ENCODE measurements at regions not wholly inside any gene's neighbourhood (a gene's known extent, or its start where the extent isn't known, plus 50 kb on each side); places are given as distances from the start of the nearest gene placed in this dataset.

DNA sequence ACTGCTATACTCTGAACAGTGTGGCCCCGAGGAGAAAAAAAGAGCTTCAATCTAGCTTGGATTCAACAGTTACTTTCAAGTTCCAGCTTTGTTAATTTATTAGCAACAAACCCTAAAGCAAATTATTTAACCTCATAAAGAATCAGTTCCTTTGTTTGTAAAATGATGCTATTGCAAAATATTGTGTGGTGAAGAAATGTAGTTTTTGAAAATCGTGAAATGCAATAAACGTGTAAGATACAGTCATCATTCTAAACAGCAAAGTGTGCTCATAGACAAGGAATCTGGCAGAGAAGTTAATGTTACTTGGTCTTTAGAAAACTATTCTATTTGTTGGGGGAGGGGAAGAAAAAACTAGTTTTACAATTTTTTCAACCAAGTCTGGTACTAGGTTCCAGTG, 297.6 kb upstream of the ADGRL4 start:
- Histone ChIP-seq H3K79me2 (ENCODE audit: insufficient read depth, low read length) (no peaks in the 10 kb centered on the region), H2AFZ (ENCODE audit: insufficient read depth, low read depth, low read length, poor library complexity, severe bottlenecking) (no peak overlapping the region), H3K4me3 (replicated peaks in 1 of 3; ENCODE audit: low read depth in 2 of 3, low read length in 3 of 3) (no peak overlapping the region), H3K4me2 (replicated peaks; ENCODE audit: extremely low read depth, low read length, poor library complexity, severe bottlenecking) (no peak overlapping the region), H3K36me3 (replicated peaks in 1 of 2; ENCODE audit: control insufficient read depth in 1 of 2, insufficient read depth in 2 of 2, low read length in 2 of 2) (no peaks in the 10 kb centered on the region), H3K27me3 (ENCODE audit: control insufficient read depth in 2 of 2, insufficient read depth in 2 of 2, low read length in 2 of 2) (no peaks in the 10 kb centered on the region), H3K4me1 (ENCODE audit: control insufficient read depth in 1 of 2, insufficient read depth in 2 of 2, low read length in 2 of 2) (no peaks in the 10 kb centered on the region), H3K9me3 (replicated peaks in 1 of 2; ENCODE audit: control insufficient read depth in 1 of 2, insufficient read depth in 1 of 2, low read length in 2 of 2) (peaks cover 0 to 4% of the 10 kb centered on the region in 2 donors), H3K27ac (ENCODE audit: low read depth in 1 of 2, low read length in 2 of 2) (no peak overlapping the region), H3K9ac (ENCODE audit: insufficient read depth, low read length, poor library complexity, severe bottlenecking) (no peak overlapping the region), H4K20me1 (ENCODE audit: insufficient read depth, low read length) (no peaks in the 10 kb centered on the region)
- H3K27me3 Mint-ChIP-seq (ENCODE audit: low read depth in 3 of 3) = peaks cover 0 to 1% (median 1%) of the 10 kb centered on the region in 3 donors
- H3K36me3 Mint-ChIP-seq = no peaks in the 10 kb centered on the region
- peaks cover 0 to 6% (median 0%) of the 10 kb centered on the region in 7 donors for H3K9me3 Mint-ChIP-seq
- TF ChIP-seq, protein P1, sequence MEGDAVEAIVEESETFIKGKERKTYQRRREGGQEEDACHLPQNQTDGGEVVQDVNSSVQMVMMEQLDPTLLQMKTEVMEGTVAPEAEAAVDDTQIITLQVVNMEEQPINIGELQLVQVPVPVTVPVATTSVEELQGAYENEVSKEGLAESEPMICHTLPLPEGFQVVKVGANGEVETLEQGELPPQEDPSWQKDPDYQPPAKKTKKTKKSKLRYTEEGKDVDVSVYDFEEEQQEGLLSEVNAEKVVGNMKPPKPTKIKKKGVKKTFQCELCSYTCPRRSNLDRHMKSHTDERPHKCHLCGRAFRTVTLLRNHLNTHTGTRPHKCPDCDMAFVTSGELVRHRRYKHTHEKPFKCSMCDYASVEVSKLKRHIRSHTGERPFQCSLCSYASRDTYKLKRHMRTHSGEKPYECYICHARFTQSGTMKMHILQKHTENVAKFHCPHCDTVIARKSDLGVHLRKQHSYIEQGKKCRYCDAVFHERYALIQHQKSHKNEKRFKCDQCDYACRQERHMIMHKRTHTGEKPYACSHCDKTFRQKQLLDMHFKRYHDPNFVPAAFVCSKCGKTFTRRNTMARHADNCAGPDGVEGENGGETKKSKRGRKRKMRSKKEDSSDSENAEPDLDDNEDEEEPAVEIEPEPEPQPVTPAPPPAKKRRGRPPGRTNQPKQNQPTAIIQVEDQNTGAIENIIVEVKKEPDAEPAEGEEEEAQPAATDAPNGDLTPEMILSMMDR (IDR thresholded peaks at IDR 0.05) = no peak
- H3K27ac Mint-ChIP-seq = no peak overlapping the region
- DNase-seq = no peak
- intact Hi-C loops (cut with micrococcal nuclease) = no loop called here
- H3K4me3 Mint-ChIP-seq = no peak overlapping the region
- WGBS (ENCODE audit: insufficient coverage) = no CpG with 5 or more reads among the region's 3 CpGs
- no peaks in the 10 kb centered on the region for H3K4me1 Mint-ChIP-seq

DNA sequence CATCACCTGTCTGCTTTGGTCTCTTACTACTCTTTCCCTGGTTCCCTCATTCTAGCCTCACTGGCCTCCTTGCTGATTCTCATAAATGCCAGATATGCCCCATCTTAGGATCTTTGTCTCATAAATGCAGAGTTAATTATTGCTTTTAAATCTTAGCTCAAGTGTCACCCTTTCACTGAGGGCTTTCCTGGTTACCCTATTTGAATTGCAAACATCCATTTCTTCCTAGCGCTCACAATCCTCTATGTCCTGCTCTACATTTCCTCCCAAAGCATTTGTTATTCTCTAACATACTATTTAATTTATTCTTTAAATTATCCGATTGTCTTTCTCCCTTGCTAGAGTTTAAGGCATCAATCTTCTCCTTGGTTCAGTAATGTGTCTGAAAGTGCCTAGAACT, 296.5 kb upstream of the ADGRL4 start:
- H3K27me3 Mint-ChIP-seq (ENCODE audit: low read depth in 3 of 3) = peaks cover 0 to 1% (median 1%) of the 10 kb centered on the region in 3 donors
- H3K36me3 Mint-ChIP-seq = no peaks in the 10 kb centered on the region
- TF ChIP-seq, protein P1 (IDR thresholded peaks at IDR 0.05) = no peak
- no peak overlapping the region for H3K9ac ChIP-seq (ENCODE audit: insufficient read depth, low read length, poor library complexity, severe bottlenecking)
- H3K4me3 ChIP-seq (replicated peaks in 1 of 3; ENCODE audit: low read depth in 2 of 3, low read length in 3 of 3) = no peak overlapping the region
- no peak overlapping the region for H3K27ac Mint-ChIP-seq
- peaks cover 0 to 6% (median 0%) of the 10 kb centered on the region in 7 donors for H3K9me3 Mint-ChIP-seq
- no peaks in the 10 kb centered on the region for H3K27me3 ChIP-seq (ENCODE audit: control insufficient read depth in 2 of 2, insufficient read depth in 2 of 2, low read length in 2 of 2)
- no peaks in the 10 kb centered on the region for H3K79me2 ChIP-seq (ENCODE audit: insufficient read depth, low read length)
- H3K36me3 ChIP-seq (replicated peaks in 1 of 2; ENCODE audit: control insufficient read depth in 1 of 2, insufficient read depth in 2 of 2, low read length in 2 of 2) = no peaks in the 10 kb centered on the region
- DNase-seq = no peak
- H3K4me2 ChIP-seq (replicated peaks; ENCODE audit: extremely low read depth, low read length, poor library complexity, severe bottlenecking) = no peak overlapping the region
- H3K4me1 Mint-ChIP-seq = no peaks in the 10 kb centered on the region
- H2AFZ ChIP-seq (ENCODE audit: insufficient read depth, low read depth, low read length, poor library complexity, severe bottlenecking) = no peak overlapping the region
- H3K4me1 ChIP-seq (ENCODE audit: control insufficient read depth in 1 of 2, insufficient read depth in 2 of 2, low read length in 2 of 2) = no peaks in the 10 kb centered on the region
- intact Hi-C loops (cut with micrococcal nuclease) = no loop called here
- H3K4me3 Mint-ChIP-seq = no peak overlapping the region
- H4K20me1 ChIP-seq (ENCODE audit: insufficient read depth, low read length) = no peaks in the 10 kb centered on the region
- H3K27ac ChIP-seq (ENCODE audit: low read depth in 1 of 2, low read length in 2 of 2) = no peak overlapping the region
- peaks cover 0 to 2% of the 10 kb centered on the region in 2 donors for H3K9me3 ChIP-seq (replicated peaks in 1 of 2; ENCODE audit: control insufficient read depth in 1 of 2, insufficient read depth in 1 of 2, low read length in 2 of 2)
- no CpG with 5 or more reads among the region's 2 CpGs for WGBS (ENCODE audit: insufficient coverage)
